ENCODE measurements at regions not wholly inside any gene's neighbourhood (a gene's known extent, or its start where the extent isn't known, plus 50 kb on each side); places are given as distances from the start of the nearest gene placed in this dataset.
"Not testable (repeated sequence)": the region's sequence is repeated elsewhere in the genome, so short reads cannot be mapped to it uniquely, and the experiment has no call there.

DNA sequence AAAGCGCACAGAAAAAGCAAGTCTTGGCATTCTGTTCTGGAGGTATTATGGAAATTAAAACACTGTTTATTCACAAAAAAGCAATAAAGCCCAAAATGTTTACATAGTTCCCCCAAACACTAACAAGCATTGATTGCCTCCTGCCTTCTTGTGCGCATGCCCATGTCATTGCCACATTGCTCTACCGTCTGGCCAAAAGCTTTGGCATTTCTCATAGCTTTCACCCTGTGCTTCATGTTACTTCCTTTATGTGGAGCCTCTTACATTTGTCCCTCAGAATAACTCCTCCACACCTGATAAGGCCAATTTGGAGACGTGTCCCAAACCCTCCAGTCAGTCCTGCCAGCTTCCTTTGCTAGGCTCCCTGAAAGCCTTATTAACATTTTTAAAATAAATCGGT lies 680.8 kb downstream of the GBE1 start:
- no peak for TF ChIP-seq CTCF (IDR thresholded peaks at IDR 0.05; ENCODE audit: extremely low read depth, missing control alignments)
- DNase-seq (ENCODE audit: low spot score): no peak

GRCh38 chr3:81072591-81072990 lies 688.9 kb downstream of the GBE1 start:
- TF ChIP-seq CTCF (IDR thresholded peaks at IDR 0.05; ENCODE audit: extremely low read depth, missing control alignments): no peak
- DNase-seq (ENCODE audit: low spot score): no peak

DNA sequence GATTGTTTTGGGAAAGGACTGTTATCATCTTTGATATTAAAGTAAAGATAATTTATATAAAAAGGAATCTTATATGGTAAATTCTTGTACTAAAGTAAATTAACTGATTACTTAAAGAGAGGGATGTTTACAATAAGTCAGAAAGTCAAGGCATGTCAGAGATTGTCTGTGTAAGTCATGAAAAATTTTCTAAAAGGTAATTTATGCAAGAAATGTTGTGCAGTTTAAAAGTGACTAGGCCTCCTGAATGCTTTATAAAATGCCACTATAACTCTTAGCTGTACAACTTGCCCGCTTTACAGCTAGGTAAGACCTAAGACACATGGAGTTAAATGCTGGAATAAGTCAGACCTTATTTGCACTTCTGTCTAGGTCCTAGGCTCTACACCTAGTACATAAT lies 692.9 kb downstream of the GBE1 start:
- no peak for TF ChIP-seq CTCF (IDR thresholded peaks at IDR 0.05; ENCODE audit: extremely low read depth, missing control alignments)
- no peak for DNase-seq (ENCODE audit: low spot score)

DNA sequence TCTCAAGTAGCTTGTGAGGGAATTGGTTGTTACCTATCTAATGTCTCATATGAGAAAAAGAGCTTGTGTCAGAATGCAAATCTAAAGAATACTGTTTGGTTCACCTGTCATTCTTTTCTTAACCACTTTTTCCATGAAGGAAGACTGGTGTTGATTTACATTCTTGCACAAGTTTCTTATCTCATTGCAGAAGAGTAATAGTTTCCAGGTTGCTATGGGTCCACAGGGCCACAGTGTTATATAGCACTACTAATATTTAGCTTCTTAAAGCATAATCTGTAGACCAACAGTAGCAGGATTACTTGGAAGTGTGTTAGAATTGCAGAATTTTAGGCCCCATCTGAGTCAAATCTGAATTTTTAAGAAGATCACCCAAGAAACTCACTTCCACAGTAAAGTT lies 697.5 kb downstream of the GBE1 start:
- DNase-seq (ENCODE audit: low spot score): no peak
- TF ChIP-seq CTCF (IDR thresholded peaks at IDR 0.05; ENCODE audit: extremely low read depth, missing control alignments): no peak

DNA sequence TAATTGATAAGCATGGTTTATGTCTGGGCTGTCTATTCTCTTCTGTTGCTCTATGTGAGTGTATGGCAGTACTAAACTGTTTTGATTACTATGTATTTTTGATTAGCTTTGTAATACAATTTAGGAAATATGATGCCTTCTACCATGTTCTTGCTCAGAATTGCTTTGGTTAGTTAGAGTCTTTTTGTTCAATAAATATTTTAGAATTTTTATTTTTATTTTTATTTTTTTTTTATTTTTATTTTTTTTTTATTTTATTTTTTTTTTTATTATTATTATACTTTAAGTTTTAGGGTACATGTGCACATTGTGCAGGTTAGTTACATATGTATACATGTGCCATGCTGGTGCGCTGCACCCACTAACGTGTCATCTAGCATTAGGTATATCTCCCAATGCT lies 710.3 kb downstream of the GBE1 start:
- not testable (repeated sequence) for DNase-seq (ENCODE audit: low spot score)

DNA sequence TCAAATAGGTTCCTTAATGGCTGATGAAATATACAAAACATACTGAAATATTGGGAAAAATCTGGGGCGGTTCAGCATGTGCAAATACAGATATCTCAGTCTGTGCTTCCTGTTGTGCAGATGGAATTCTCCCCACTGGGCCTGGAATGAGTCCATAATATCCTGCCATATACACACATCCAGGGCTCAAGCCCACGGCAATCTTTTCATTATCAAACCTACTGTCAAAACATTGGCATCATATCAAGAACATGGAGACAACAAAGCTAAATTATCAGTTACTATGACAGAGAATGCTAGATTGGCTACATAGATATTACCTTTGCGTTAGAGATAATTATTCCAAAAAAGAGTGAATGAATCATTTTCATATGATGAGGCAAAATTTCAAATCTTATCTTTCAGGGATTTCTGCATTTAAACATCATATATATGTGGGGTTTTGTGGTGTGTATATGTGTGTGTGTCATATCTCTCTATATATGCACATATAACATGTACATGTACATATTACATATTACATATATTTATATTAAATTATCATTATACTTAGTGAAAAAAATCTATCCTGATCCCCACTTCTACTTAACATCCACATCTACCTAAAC lies 713.3 kb downstream of the GBE1 start:
- DNase-seq (ENCODE audit: low spot score): no peak
- TF ChIP-seq CTCF (IDR thresholded peaks at IDR 0.05; ENCODE audit: extremely low read depth, missing control alignments): no peak

- DNase-seq (ENCODE audit: low spot score): no peak
- TF ChIP-seq CTCF (IDR thresholded peaks at IDR 0.05; ENCODE audit: extremely low read depth, missing control alignments): no peak
Measured at GRCh38 chr3:81045976-81046375, 715.5 kb downstream of the GBE1 start.

DNA sequence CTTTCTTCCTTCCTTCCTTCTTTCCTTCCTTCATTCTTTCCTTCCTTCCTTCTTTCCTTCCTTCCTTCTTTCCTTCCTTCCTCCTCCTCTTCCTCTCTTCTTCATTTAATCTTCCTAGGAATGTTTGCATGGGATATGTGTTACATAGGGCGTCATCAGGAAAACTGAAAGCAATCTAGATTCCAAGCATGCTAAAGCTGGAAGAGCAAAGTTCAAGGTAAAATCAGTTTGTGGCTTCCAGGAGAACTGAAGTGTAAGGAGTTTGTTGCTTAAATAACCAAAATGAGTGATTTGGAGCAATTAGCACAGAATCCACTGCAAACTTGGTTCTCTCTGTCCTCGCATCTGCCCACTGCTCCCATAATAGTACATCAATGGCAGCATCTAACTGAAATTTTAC lies 716.2 kb downstream of the GBE1 start:
- DNase-seq (ENCODE audit: low spot score): no peak
- no peak for TF ChIP-seq CTCF (IDR thresholded peaks at IDR 0.05; ENCODE audit: extremely low read depth, missing control alignments)

All from GM20000 (cell line).